HG02885 (cell line): ENCODE measurements at regions not wholly inside any gene's neighbourhood (a gene's known extent, or its start where the extent isn't known, plus 50 kb on each side); places are given as distances from the start of the nearest gene placed in this dataset.

Experiments used
- ATAC-seq: cut with Tn5 transposase; IDR thresholded peaks from one replicate; pipeline ENCODE4 v1.9.1; 2021; ENCODE audit warnings: mild to moderate bottlenecking; ENCODE audit not compliant: unreplicated experiment, poor library complexity

- no peak for ATAC-seq
These were observed 65.0 kb downstream of the NOL4 start for GRCh38 chr18:34159691-34160185.

GRCh38 chr18:34158881-34159690 is 65.6 kb downstream of the NOL4 start:
- ATAC-seq: no peak

GRCh38 chr18:34153711-34154110 is 71.0 kb downstream of the NOL4 start:
- peak; percentile 73 for ATAC-seq

GRCh38 chr18:34131006-34131405 is 93.7 kb downstream of the NOL4 start:
- ATAC-seq: no peak

GRCh38 chr18:34128436-34128835 is 96.3 kb downstream of the NOL4 start:
- ATAC-seq: no peak

- no peak for ATAC-seq
These were observed 98.6 kb downstream of the NOL4 start for GRCh38 chr18:34126121-34126520.

- ATAC-seq: peak; percentile 98
These were observed 101.9 kb downstream of the NOL4 start for GRCh38 chr18:34122724-34123334.

GRCh38 chr18:34121200-34121721 is 103.5 kb downstream of the NOL4 start:
- ATAC-seq: no peak

GRCh38 chr18:34120294-34120693 is 104.4 kb downstream of the NOL4 start:
- ATAC-seq: no peak

GRCh38 chr18:34117319-34117718 is 107.4 kb downstream of the NOL4 start:
- no peak for ATAC-seq

GRCh38 chr18:34115409-34116081 is 109.2 kb downstream of the NOL4 start:
- ATAC-seq: no peak

- no peak for ATAC-seq
These were observed 109.7 kb downstream of the NOL4 start for GRCh38 chr18:34114996-34115395.

GRCh38 chr18:34108206-34108605 is 116.5 kb downstream of the NOL4 start:
- no peak for ATAC-seq

- no peak for ATAC-seq
These were observed 126.6 kb downstream of the NOL4 start for GRCh38 chr18:34098109-34098508.

GRCh38 chr18:34097312-34097711 is 127.4 kb downstream of the NOL4 start:
- no peak for ATAC-seq

- ATAC-seq: no peak
These were observed 130.6 kb downstream of the NOL4 start for GRCh38 chr18:34094148-34094547.

- ATAC-seq: no peak
These were observed 131.9 kb downstream of the NOL4 start for GRCh38 chr18:34092796-34093195.

GRCh38 chr18:34086370-34086769 is 138.3 kb downstream of the NOL4 start:
- ATAC-seq: no peak

- no peak for ATAC-seq
These were observed 139.5 kb downstream of the NOL4 start for GRCh38 chr18:34085140-34085739.

GRCh38 chr18:34084635-34085034 is 140.1 kb downstream of the NOL4 start:
- ATAC-seq: no peak
